GM23338 (cell line): ENCODE measurements at regions not wholly inside any gene's neighbourhood (a gene's known extent, or its start where the extent isn't known, plus 50 kb on each side); places are given as distances from the start of the nearest gene placed in this dataset.

ENCODE experiments used
- ATAC-seq: fragments of 200-7000 bp; cut with Tn5 transposase; 3 replicates; pipeline ENCODE4 v1.9.1; 2020
- DNase-seq: peaks from one replicate; pipeline ENCODE4 v3.0.0-alpha.2; 2015; ENCODE audit warnings: low spot score
- H2AFZ ChIP-seq: fragments of 200-600 bp; sonication (generic); 2 replicates; pipeline ENCODE4 v1.8.0; 2016; ENCODE audit warnings: antibody characterized with exemption, mild to moderate bottlenecking, moderate library complexity
- H3F3A ChIP-seq: fragments of 200-600 bp; sonication (generic); replicated peaks from 2 replicates; pipeline ENCODE4 v1.8.0; 2017; ENCODE audit warnings: antibody characterized with exemption, mixed run types, low read depth
- H3K27ac ChIP-seq: fragments of 200-600 bp; sonication (generic); 2 replicates; pipeline ENCODE4 v1.6.1; 2016; ENCODE audit warnings: low read depth
- H3K27me3 ChIP-seq: fragments of 200-600 bp; sonication (generic); 2 replicates; pipeline ENCODE4 v1.8.0; 2016; ENCODE audit warnings: mild to moderate bottlenecking, mixed run types, moderate library complexity; ENCODE audit not compliant: insufficient read depth
- H3K36me3 ChIP-seq: fragments of 200-600 bp; sonication (generic); 2 replicates; pipeline ENCODE4 v1.8.0; 2016; ENCODE audit warnings: mild to moderate bottlenecking; ENCODE audit not compliant: insufficient read depth
- H3K4me1 ChIP-seq: fragments of 200-600 bp; sonication (generic); 2 replicates; pipeline ENCODE4 v1.8.0; 2016; ENCODE audit warnings: mild to moderate bottlenecking, moderate library complexity; ENCODE audit not compliant: insufficient read depth
- H3K4me2 ChIP-seq: fragments of 200-600 bp; sonication (generic); 2 replicates; pipeline ENCODE4 v1.7.1; 2017; ENCODE audit warnings: mixed run types
- H3K4me3 ChIP-seq: fragments of 200-600 bp; sonication (generic); 2 replicates; pipeline ENCODE4 v1.6.1; 2016; ENCODE audit warnings: mixed run types
- H3K79me2 ChIP-seq: fragments of 200-600 bp; sonication (generic); replicated peaks from 2 replicates; pipeline ENCODE4 v1.8.0; 2017; ENCODE audit warnings: mild to moderate bottlenecking; ENCODE audit not compliant: insufficient read depth
- H3K9me2 ChIP-seq: fragments of 200-600 bp; sonication (generic); 2 replicates; pipeline ENCODE4 v1.8.0; 2017; ENCODE audit not compliant: insufficient read depth
- H4K20me1 ChIP-seq: fragments of 200-600 bp; sonication (generic); replicated peaks from 2 replicates; pipeline ENCODE4 v1.8.0; 2017; ENCODE audit warnings: mild to moderate bottlenecking; ENCODE audit not compliant: insufficient read depth
- H3K27ac Mint-ChIP-seq: 2 replicates; pipeline ENCODE4 v1.8.0; 2020; ENCODE audit warnings: inconsistent platforms, mild to moderate bottlenecking, moderate library complexity, mixed read lengths
- H3K27me3 Mint-ChIP-seq: 3 replicates; pipeline ENCODE4 v1.8.0; 2022; ENCODE audit warnings: low read depth, mild to moderate bottlenecking, moderate library complexity, mixed read lengths, inconsistent platforms; ENCODE audit not compliant: insufficient read depth, poor library complexity
- H3K36me3 Mint-ChIP-seq: 3 replicates; pipeline ENCODE4 v1.8.0; 2021; ENCODE audit warnings: low read depth, mild to moderate bottlenecking, inconsistent platforms, moderate library complexity, mixed read lengths
- H3K4me1 Mint-ChIP-seq: 3 replicates; pipeline ENCODE4 v1.8.0; 2020; ENCODE audit warnings: mild to moderate bottlenecking, inconsistent platforms, mixed read lengths
- H3K4me3 Mint-ChIP-seq: 3 replicates; pipeline ENCODE4 v1.8.0; 2021; ENCODE audit warnings: moderate library complexity, mild to moderate bottlenecking, inconsistent platforms, mixed read lengths
- H3K9me3 Mint-ChIP-seq: 3 replicates; pipeline ENCODE4 v1.8.0; 2020; ENCODE audit warnings: moderate library complexity, mild to moderate bottlenecking, inconsistent platforms, mixed read lengths
- EZH2 ChIP-seq: fragments of 200-600 bp; sonication (generic); IDR thresholded peaks from one replicate; pipeline ENCODE4 v1.8.0; 2017; ENCODE audit warnings: antibody characterized with exemption, mild to moderate bottlenecking, low read depth; ENCODE audit not compliant: unreplicated experiment
- EZH2phosphoT487 ChIP-seq: fragments of 200-600 bp; sonication (generic); IDR thresholded peaks from one replicate; pipeline ENCODE4 v1.8.1; 2018; ENCODE audit warnings: antibody characterized with exemption; ENCODE audit not compliant: unreplicated experiment
- JUNB ChIP-seq: IDR thresholded peaks from one replicate; pipeline ENCODE4 v1.6.1; 2016; ENCODE audit warnings: antibody characterized with exemption; ENCODE audit not compliant: unreplicated experiment
- NANOG ChIP-seq: IDR thresholded peaks from 2 replicates; pipeline ENCODE4 v1.6.1; 2016; ENCODE audit warnings: antibody characterized with exemption, borderline replicate concordance
- STAT1 ChIP-seq: IDR thresholded peaks from one replicate; pipeline ENCODE4 v1.6.1; 2016; ENCODE audit warnings: antibody characterized with exemption; ENCODE audit not compliant: unreplicated experiment
- ZNF114 ChIP-seq: fragments of 250-450 bp; sonication (Bioruptor Pico); IDR thresholded peaks from 2 replicates; pipeline ENCODE4 v1.5.0; 2020; ENCODE audit warnings: mild to moderate bottlenecking, moderate library complexity
- ZNF331 ChIP-seq: fragments of 250-450 bp; sonication (Bioruptor Pico); IDR thresholded peaks from 2 replicates; pipeline ENCODE4 v1.5.0; 2020; ENCODE audit warnings: low read depth, mild to moderate bottlenecking, moderate library complexity
- TF ChIP-seq, protein P1 (sequence below), 2 experiments: fragments of 200-600 bp in 1 of 2; sonication (generic) in 1 of 2; conservative IDR thresholded peaks; 2 replicates each; pipeline versions ENCODE4 v1.5.1 to v1.6.1; 2016 to 2017; ENCODE audit warnings: antibody characterized with exemption in 2 of 2, low read depth in 2 of 2, mild to moderate bottlenecking in 2 of 2, moderate library complexity in 1 of 2
- TF ChIP-seq, protein P2 (sequence below): IDR thresholded peaks from one replicate; pipeline ENCODE4 v1.6.1; 2018; ENCODE audit warnings: antibody characterized with exemption; ENCODE audit not compliant: unreplicated experiment
- TF ChIP-seq, protein P3 (sequence below): IDR thresholded peaks from 2 replicates; pipeline ENCODE4 v1.6.1; 2016; ENCODE audit warnings: antibody characterized with exemption

DNA sequence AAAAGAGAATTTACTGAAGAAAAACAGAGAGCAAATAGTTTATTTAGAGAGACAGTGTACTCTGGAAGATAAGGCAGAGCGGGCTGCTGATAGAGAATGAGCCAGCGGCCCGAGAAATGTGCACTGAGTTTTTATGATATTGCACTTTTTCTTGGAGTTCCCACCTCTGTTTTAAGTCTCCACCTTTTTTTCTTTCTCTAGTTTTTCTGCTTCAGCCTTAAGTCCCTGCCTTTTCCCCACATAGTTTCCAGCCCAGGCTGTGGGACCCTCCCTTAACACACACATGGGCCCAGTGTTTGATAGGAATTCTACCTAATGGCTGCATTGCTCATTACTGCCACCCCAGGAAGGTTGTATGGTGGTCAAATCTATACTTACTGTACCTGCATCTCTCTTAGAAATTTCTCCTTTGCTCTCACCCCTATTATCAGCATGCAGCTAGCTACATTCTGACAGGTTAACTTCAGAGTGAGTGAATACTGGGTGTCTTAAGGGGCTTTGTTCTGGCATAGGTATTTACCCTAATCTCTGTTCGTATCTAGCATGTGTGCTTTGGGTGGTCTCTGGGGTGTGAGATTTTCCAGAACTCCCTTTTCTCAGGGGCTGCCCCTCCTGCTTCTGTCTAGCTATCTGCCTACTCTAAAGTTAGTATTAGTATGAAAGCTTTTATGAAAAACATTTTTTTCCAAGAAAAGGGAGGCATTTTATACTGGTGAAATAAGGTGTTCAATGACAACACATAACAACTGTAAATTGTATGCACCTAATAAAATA, 127.3 kb upstream of the TOP3B start:
- ATAC-seq (peak; percentile 84), DNase-seq (peak; percentile 56)
- Histone ChIP-seq H2AFZ (no peak overlapping the region), H3K36me3 (no peaks in the 10 kb centered on the region), H3F3A (no peaks in the 10 kb centered on the region), H3K4me3 (no peak overlapping the region), H3K4me2 (no peak overlapping the region), H3K4me1 (peaks cover 10% of the 10 kb centered on the region), H3K9me2 (no peaks in the 10 kb centered on the region), H3K27ac (no peak overlapping the region), H3K27me3 (peaks cover 97% of the 10 kb centered on the region), H3K79me2 (no peaks in the 10 kb centered on the region), H4K20me1 (no peaks in the 10 kb centered on the region)
- TF ChIP-seq JUNB = no peak
- TF ChIP-seq, protein P1, sequence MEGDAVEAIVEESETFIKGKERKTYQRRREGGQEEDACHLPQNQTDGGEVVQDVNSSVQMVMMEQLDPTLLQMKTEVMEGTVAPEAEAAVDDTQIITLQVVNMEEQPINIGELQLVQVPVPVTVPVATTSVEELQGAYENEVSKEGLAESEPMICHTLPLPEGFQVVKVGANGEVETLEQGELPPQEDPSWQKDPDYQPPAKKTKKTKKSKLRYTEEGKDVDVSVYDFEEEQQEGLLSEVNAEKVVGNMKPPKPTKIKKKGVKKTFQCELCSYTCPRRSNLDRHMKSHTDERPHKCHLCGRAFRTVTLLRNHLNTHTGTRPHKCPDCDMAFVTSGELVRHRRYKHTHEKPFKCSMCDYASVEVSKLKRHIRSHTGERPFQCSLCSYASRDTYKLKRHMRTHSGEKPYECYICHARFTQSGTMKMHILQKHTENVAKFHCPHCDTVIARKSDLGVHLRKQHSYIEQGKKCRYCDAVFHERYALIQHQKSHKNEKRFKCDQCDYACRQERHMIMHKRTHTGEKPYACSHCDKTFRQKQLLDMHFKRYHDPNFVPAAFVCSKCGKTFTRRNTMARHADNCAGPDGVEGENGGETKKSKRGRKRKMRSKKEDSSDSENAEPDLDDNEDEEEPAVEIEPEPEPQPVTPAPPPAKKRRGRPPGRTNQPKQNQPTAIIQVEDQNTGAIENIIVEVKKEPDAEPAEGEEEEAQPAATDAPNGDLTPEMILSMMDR (conservative IDR thresholded peaks at IDR 0.05; ENCODE audit: low read depth in 2 of 2) = peak; percentile 40 to 57
- H3K4me1 Mint-ChIP-seq = peaks cover 14% of the 10 kb centered on the region
- no peak overlapping the region for H3K4me3 Mint-ChIP-seq
- peaks cover 68% of the 10 kb centered on the region for H3K27me3 Mint-ChIP-seq
- no peaks in the 10 kb centered on the region for H3K9me3 Mint-ChIP-seq
- no peaks in the 10 kb centered on the region for H3K36me3 Mint-ChIP-seq
- H3K27ac Mint-ChIP-seq = no peak overlapping the region

DNA sequence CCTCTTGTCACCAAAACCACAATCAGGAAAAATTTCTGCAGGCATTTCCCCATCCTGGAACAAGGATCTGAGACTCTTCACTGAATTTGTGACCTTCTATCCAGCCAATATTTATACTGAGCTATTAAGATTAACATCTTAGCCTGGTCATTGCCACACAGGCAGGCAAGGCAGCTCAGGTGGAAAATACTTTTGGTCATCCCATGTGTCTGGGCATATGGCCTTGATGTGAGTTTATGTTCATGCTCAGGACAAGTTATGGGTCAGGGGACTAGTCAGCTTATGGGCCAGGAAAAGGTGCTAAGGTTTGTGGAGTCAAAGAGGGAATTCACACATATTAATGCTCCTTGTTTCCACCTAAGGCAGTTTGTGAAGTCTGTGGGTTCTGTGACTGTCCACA, 124.3 kb upstream of the TOP3B start:
- Mint-ChIP-seq H3K36me3 (no peaks in the 10 kb centered on the region), H3K4me3 (no peak overlapping the region), H3K27me3 (peaks cover 80% of the 10 kb centered on the region), H3K4me1 (peaks cover 14% of the 10 kb centered on the region), H3K27ac (no peak overlapping the region), H3K9me3 (no peaks in the 10 kb centered on the region)
- ATAC-seq (no peak), DNase-seq (no peak)
- Histone ChIP-seq H3K4me3 (no peak overlapping the region), H3K36me3 (no peaks in the 10 kb centered on the region), H2AFZ (no peak overlapping the region), H3K79me2 (no peaks in the 10 kb centered on the region), H4K20me1 (no peaks in the 10 kb centered on the region; the same call in 1 of the 2 replicates), H3F3A (no peaks in the 10 kb centered on the region), H3K4me1 (peaks cover 10% of the 10 kb centered on the region), H3K27ac (no peak overlapping the region), H3K27me3 (peaks cover 100% of the 10 kb centered on the region), H3K4me2 (no peak overlapping the region), H3K9me2 (no peaks in the 10 kb centered on the region)
- TF ChIP-seq JUNB (no peak), ZNF331 (no peak), EZH2 (no peak), NANOG (no peak), STAT1 (no peak), EZH2phosphoT487 (no peak), ZNF114 (no peak)
- TF ChIP-seq, protein P2, sequence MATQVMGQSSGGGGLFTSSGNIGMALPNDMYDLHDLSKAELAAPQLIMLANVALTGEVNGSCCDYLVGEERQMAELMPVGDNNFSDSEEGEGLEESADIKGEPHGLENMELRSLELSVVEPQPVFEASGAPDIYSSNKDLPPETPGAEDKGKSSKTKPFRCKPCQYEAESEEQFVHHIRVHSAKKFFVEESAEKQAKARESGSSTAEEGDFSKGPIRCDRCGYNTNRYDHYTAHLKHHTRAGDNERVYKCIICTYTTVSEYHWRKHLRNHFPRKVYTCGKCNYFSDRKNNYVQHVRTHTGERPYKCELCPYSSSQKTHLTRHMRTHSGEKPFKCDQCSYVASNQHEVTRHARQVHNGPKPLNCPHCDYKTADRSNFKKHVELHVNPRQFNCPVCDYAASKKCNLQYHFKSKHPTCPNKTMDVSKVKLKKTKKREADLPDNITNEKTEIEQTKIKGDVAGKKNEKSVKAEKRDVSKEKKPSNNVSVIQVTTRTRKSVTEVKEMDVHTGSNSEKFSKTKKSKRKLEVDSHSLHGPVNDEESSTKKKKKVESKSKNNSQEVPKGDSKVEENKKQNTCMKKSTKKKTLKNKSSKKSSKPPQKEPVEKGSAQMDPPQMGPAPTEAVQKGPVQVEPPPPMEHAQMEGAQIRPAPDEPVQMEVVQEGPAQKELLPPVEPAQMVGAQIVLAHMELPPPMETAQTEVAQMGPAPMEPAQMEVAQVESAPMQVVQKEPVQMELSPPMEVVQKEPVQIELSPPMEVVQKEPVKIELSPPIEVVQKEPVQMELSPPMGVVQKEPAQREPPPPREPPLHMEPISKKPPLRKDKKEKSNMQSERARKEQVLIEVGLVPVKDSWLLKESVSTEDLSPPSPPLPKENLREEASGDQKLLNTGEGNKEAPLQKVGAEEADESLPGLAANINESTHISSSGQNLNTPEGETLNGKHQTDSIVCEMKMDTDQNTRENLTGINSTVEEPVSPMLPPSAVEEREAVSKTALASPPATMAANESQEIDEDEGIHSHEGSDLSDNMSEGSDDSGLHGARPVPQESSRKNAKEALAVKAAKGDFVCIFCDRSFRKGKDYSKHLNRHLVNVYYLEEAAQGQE = no peak
- TF ChIP-seq, protein P1 (conservative IDR thresholded peaks at IDR 0.05; ENCODE audit: low read depth in 2 of 2) = no peak
- TF ChIP-seq, protein P3, sequence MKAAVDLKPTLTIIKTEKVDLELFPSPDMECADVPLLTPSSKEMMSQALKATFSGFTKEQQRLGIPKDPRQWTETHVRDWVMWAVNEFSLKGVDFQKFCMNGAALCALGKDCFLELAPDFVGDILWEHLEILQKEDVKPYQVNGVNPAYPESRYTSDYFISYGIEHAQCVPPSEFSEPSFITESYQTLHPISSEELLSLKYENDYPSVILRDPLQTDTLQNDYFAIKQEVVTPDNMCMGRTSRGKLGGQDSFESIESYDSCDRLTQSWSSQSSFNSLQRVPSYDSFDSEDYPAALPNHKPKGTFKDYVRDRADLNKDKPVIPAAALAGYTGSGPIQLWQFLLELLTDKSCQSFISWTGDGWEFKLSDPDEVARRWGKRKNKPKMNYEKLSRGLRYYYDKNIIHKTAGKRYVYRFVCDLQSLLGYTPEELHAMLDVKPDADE = no peak
